ENCODE measurements at regions not wholly inside any gene's neighbourhood (a gene's known extent, or its start where the extent isn't known, plus 50 kb on each side); places are given as distances from the start of the nearest gene placed in this dataset.

- Histone ChIP-seq H3K4me3 (no peak overlapping the region), H3K9me3 (replicated peaks in 1 of 11) (peaks cover 0 to 8% (median 3%) of the 10 kb centered on the region in 11 experiments; a peak in 5 of 22 replicates), H3K36me3 (no peaks in the 10 kb centered on the region), H3K27ac (no peak overlapping the region), H3K9ac (no peak overlapping the region), H3K4me2 (peak overlapping the region; percentile 30 to 76 (median 47); a peak in 19 of 22 replicates), H3K4me1 (peaks cover 14 to 20% (median 17%) of the 10 kb centered on the region in 10 experiments), H4K20me1 (no peaks in the 10 kb centered on the region; a peak in 1 of 22 replicates), H3K27me3 (peaks cover 0 to 23% (median 0%) of the 10 kb centered on the region in 11 experiments; a peak in 4 of 22 replicates)
- no peak for TF ChIP-seq Cebpa-rat (IDR thresholded peaks at IDR 0.05)
These were observed 371.1 kb downstream of the FOXA2 start for GRCh38 chr20:22213271-22213670.

- no peak for TF ChIP-seq Cebpa-rat (IDR thresholded peaks at IDR 0.05)
- H3K4me1 ChIP-seq: no peaks in the 10 kb centered on the region
- no peak overlapping the region for H3K4me2 ChIP-seq
- no peaks in the 10 kb centered on the region for H3K36me3 ChIP-seq
- no peak overlapping the region for H3K9ac ChIP-seq
- H4K20me1 ChIP-seq: no peaks in the 10 kb centered on the region
- no peak overlapping the region for H3K4me3 ChIP-seq
- peaks cover 0 to 19% (median 4%) of the 10 kb centered on the region in 11 experiments; a peak in 7 of 22 replicates for H3K9me3 ChIP-seq (replicated peaks in 1 of 11)
- H3K27me3 ChIP-seq: 0 out of 22 replicates have a peak, but pooled peaks cover 0 to 4% (median 0%) of the 10 kb centered on the region in 11 experiments
- H3K27ac ChIP-seq: no peak overlapping the region
These were observed 377.1 kb downstream of the FOXA2 start for GRCh38 chr20:22207280-22207679.

- no peak overlapping the region for H3K27ac ChIP-seq
- peaks cover 0 to 19% (median 4%) of the 10 kb centered on the region in 11 experiments; a peak in 7 of 22 replicates for H3K9me3 ChIP-seq (replicated peaks in 1 of 11)
- no peak overlapping the region for H3K4me2 ChIP-seq
- no peak overlapping the region for H3K9ac ChIP-seq
- no peaks in the 10 kb centered on the region for H3K4me1 ChIP-seq
- H4K20me1 ChIP-seq: no peaks in the 10 kb centered on the region
- no peak for TF ChIP-seq Cebpa-rat (IDR thresholded peaks at IDR 0.05)
- no peaks in the 10 kb centered on the region for H3K36me3 ChIP-seq
- no peaks in the 10 kb centered on the region for H3K27me3 ChIP-seq
- H3K4me3 ChIP-seq: no peak overlapping the region
These were observed 379.6 kb downstream of the FOXA2 start for GRCh38 chr20:22204801-22205200.

GRCh38 chr20:22182148-22182547, 402.2 kb downstream of the FOXA2 start:
- Histone ChIP-seq H3K9ac (no peak overlapping the region), H3K27me3 (no peaks in the 10 kb centered on the region), H3K4me2 (no peak overlapping the region), H3K4me3 (no peak overlapping the region), H3K9me3 (replicated peaks in 1 of 11) (peaks cover 0 to 5% (median 0%) of the 10 kb centered on the region in 11 experiments; a peak in 3 of 22 replicates), H4K20me1 (no peaks in the 10 kb centered on the region), H3K27ac (no peak overlapping the region), H3K36me3 (no peaks in the 10 kb centered on the region), H3K4me1 (no peaks in the 10 kb centered on the region)
- no peak for TF ChIP-seq Cebpa-rat (IDR thresholded peaks at IDR 0.05)

GRCh38 chr20:22180244-22180643, 404.1 kb downstream of the FOXA2 start:
- Histone ChIP-seq H4K20me1 (no peaks in the 10 kb centered on the region), H3K27me3 (no peaks in the 10 kb centered on the region), H3K9ac (no peak overlapping the region), H3K4me2 (no peak overlapping the region), H3K36me3 (no peaks in the 10 kb centered on the region), H3K27ac (no peak overlapping the region), H3K9me3 (replicated peaks in 1 of 11) (peaks cover 0 to 23% (median 8%) of the 10 kb centered on the region in 11 experiments; a peak in 14 of 22 replicates), H3K4me3 (no peak overlapping the region), H3K4me1 (no peaks in the 10 kb centered on the region)
- no peak for TF ChIP-seq Cebpa-rat (IDR thresholded peaks at IDR 0.05)

GRCh38 chr20:22160101-22160652, 424.2 kb downstream of the FOXA2 start:
- no peak overlapping the region for H3K27ac ChIP-seq
- no peaks in the 10 kb centered on the region for H3K9me3 ChIP-seq (replicated peaks in 1 of 11)
- H3K27me3 ChIP-seq: no peaks in the 10 kb centered on the region
- H3K4me2 ChIP-seq: peak overlapping the region in 9 of 11 experiments; percentile 3 to 60 (median 49); a peak in 14 of 22 replicates
- TF ChIP-seq Cebpa-rat (IDR thresholded peaks at IDR 0.05): no peak
- H3K4me1 ChIP-seq: peaks cover 9 to 40% (median 28%) of the 10 kb centered on the region in 10 experiments; a peak in 19 of 20 replicates
- H3K4me3 ChIP-seq: no peak overlapping the region
- H3K36me3 ChIP-seq: no peaks in the 10 kb centered on the region
- H4K20me1 ChIP-seq: no peaks in the 10 kb centered on the region
- no peak overlapping the region for H3K9ac ChIP-seq

- no peak overlapping the region for H3K9ac ChIP-seq
- H3K36me3 ChIP-seq: no peaks in the 10 kb centered on the region
- H3K9me3 ChIP-seq (replicated peaks in 1 of 11): no peaks in the 10 kb centered on the region
- no peaks in the 10 kb centered on the region for H3K27me3 ChIP-seq
- H3K4me2 ChIP-seq: peak overlapping the region in 9 of 11 experiments; percentile 3 to 60 (median 37); a peak in 10 of 22 replicates
- no peaks in the 10 kb centered on the region for H4K20me1 ChIP-seq
- H3K4me3 ChIP-seq: no peak overlapping the region
- H3K27ac ChIP-seq: no peak overlapping the region
- peaks cover 9 to 40% (median 28%) of the 10 kb centered on the region in 10 experiments; a peak in 19 of 20 replicates for H3K4me1 ChIP-seq
- no peak for TF ChIP-seq Cebpa-rat (IDR thresholded peaks at IDR 0.05)
These were observed 425.1 kb downstream of the FOXA2 start for GRCh38 chr20:22159276-22159675.

- no peak overlapping the region for H3K4me2 ChIP-seq
- H3K4me1 ChIP-seq: no peaks in the 10 kb centered on the region
- H4K20me1 ChIP-seq: no peaks in the 10 kb centered on the region
- H3K27me3 ChIP-seq: no peaks in the 10 kb centered on the region
- no peak overlapping the region for H3K27ac ChIP-seq
- no peak overlapping the region for H3K4me3 ChIP-seq
- H3K9me3 ChIP-seq (replicated peaks in 1 of 11): peaks cover 19 to 34% (median 25%) of the 10 kb centered on the region in 11 experiments
- H3K36me3 ChIP-seq: no peaks in the 10 kb centered on the region
- H3K9ac ChIP-seq: no peak overlapping the region
- no peak for TF ChIP-seq Cebpa-rat (IDR thresholded peaks at IDR 0.05)
These were observed 422.1 kb downstream of the PAX1 start for GRCh38 chr20:22127587-22127986.

- H3K27ac ChIP-seq: no peak overlapping the region
- H3K36me3 ChIP-seq: no peaks in the 10 kb centered on the region
- no peak overlapping the region for H3K9ac ChIP-seq
- no peaks in the 10 kb centered on the region for H3K9me3 ChIP-seq (replicated peaks in 1 of 11)
- H3K4me2 ChIP-seq: no peak overlapping the region
- no peaks in the 10 kb centered on the region for H4K20me1 ChIP-seq
- H3K4me3 ChIP-seq: no peak overlapping the region
- H3K4me1 ChIP-seq: peaks cover 0 to 9% (median 0%) of the 10 kb centered on the region in 10 experiments; a peak in 2 of 20 replicates
- H3K27me3 ChIP-seq: no peaks in the 10 kb centered on the region
- TF ChIP-seq Cebpa-rat (IDR thresholded peaks at IDR 0.05): no peak
These were observed 401.0 kb downstream of the PAX1 start for GRCh38 chr20:22106308-22106938.

Data from BLaER1 treated with 17β-estradiol and CSF1 and Interleukin-3, amounts not matched to agents 10 nM and 100 nM (cell line).